Gastrocnemius medialis (tissue), 4 donors: ENCODE measurements at regions not wholly inside any gene's neighbourhood (a gene's known extent, or its start where the extent isn't known, plus 50 kb on each side); places are given as distances from the start of the nearest gene placed in this dataset.

Experiments
- ATAC-seq, 2 donors: fragments of 150-250 bp; one replicate each; pipeline ENCODE4 v1.9.1; 2016
- DNase-seq, 2 donors: peaks; one replicate each; pipeline ENCODE4 v3.0.0-alpha.2; 2019
- H3K27ac ChIP-seq, 4 donors: fragments of 200-600 bp; sonication (generic); 1 replicate in 1 of 4; 2 replicates in 3 of 4; pipeline ENCODE4 v1.5.1; 2016 to 2018; ENCODE audit warnings: mild to moderate bottlenecking in 2 of 4, moderate library complexity in 1 of 4
- H3K27me3 ChIP-seq, 3 donors: fragments of 200-600 bp; sonication (generic) in 2 of 3; 1 replicate in 1 of 3; 2 replicates in 2 of 3; pipeline versions ENCODE4 v1.5.1 to v1.6.0; 2016 to 2019; ENCODE audit warnings: mild to moderate bottlenecking in 1 of 3, moderate library complexity in 1 of 3
- H3K36me3 ChIP-seq, 2 donors: fragments of 200-600 bp; sonication (generic) in 1 of 2; one replicate each; pipeline ENCODE4 v1.5.1; 2017 to 2018
- H3K4me1 ChIP-seq, 2 donors: fragments of 200-600 bp; sonication (generic) in 1 of 2; one replicate each; pipeline ENCODE4 v1.5.1; 2016 to 2017; ENCODE audit warnings: mild to moderate bottlenecking in 2 of 2
- H3K4me3 ChIP-seq, 4 donors: fragments of 200-600 bp; sonication (generic) in 3 of 4; 1 replicate in 1 of 4; 2 replicates in 3 of 4; pipeline ENCODE4 v1.5.1; 2016 to 2019; ENCODE audit warnings: mild to moderate bottlenecking in 2 of 4
- H3K9me3 ChIP-seq, 3 donors: fragments of 200-600 bp; sonication (generic) in 2 of 3; 1 replicate in 1 of 3; 2 replicates in 2 of 3; pipeline ENCODE4 v1.5.1; 2016 to 2019
- POLR2A ChIP-seq, 2 donors: fragments of 450-650 bp; IDR thresholded peaks; one replicate each; pipeline ENCODE4 v1.6.1; 2017; ENCODE audit warnings: antibody characterized with exemption in 2 of 2, mild to moderate bottlenecking in 2 of 2, moderate library complexity in 2 of 2
- in situ Hi-C, 4 donors: fragments of 200-750 bp; cut with MboI; loops; one replicate each; pipeline versions ENCODE4 v1.15.0 to v1.8.0; 2017; ENCODE audit warnings: low sequenced_read_pairs in 4 of 4
- intact Hi-C: fragments of 100-400 bp; cut with DNase I; formaldehyde crosslinking; loops from one replicate; pipeline ENCODE4 v1.15.1; 2023; ENCODE audit warnings: low total_unique reads
- TF ChIP-seq, protein P1 (sequence below), 5 experiments: fragments of 450-650 bp in 3 of 5; fragments of 200-600 bp in 2 of 5; sonication (generic) in 2 of 5; IDR thresholded peaks in 4 of 5; conservative IDR thresholded peaks in 1 of 5; 1 replicate in 4 of 5; 2 replicates in 1 of 5; pipeline ENCODE4 v1.5.1; 2016 to 2019; ENCODE audit warnings: antibody characterized with exemption in 5 of 5, mild to moderate bottlenecking in 3 of 5, moderate library complexity in 3 of 5

- no peak for DNase-seq
- intact Hi-C loops, result no loop called here
- Histone ChIP-seq H3K27me3 (no peaks in the 10 kb centered on the region), H3K36me3 (no peaks in the 10 kb centered on the region), H3K4me1 (peaks cover 2 to 13% of the 10 kb centered on the region in 2 donors), H3K9me3 (no peaks in the 10 kb centered on the region), H3K4me3 (no peak overlapping the region), H3K27ac (peak overlapping the region in 2 of 4 donors; percentile 44 to 72)
- TF ChIP-seq POLR2A (IDR thresholded peaks at IDR 0.05), result no peak
- TF ChIP-seq, protein P1, sequence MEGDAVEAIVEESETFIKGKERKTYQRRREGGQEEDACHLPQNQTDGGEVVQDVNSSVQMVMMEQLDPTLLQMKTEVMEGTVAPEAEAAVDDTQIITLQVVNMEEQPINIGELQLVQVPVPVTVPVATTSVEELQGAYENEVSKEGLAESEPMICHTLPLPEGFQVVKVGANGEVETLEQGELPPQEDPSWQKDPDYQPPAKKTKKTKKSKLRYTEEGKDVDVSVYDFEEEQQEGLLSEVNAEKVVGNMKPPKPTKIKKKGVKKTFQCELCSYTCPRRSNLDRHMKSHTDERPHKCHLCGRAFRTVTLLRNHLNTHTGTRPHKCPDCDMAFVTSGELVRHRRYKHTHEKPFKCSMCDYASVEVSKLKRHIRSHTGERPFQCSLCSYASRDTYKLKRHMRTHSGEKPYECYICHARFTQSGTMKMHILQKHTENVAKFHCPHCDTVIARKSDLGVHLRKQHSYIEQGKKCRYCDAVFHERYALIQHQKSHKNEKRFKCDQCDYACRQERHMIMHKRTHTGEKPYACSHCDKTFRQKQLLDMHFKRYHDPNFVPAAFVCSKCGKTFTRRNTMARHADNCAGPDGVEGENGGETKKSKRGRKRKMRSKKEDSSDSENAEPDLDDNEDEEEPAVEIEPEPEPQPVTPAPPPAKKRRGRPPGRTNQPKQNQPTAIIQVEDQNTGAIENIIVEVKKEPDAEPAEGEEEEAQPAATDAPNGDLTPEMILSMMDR (IDR thresholded peaks at IDR 0.05 in 4 of 5, conservative IDR thresholded peaks at IDR 0.05 in 1 of 5), result no peak
- ATAC-seq, result peak; percentile 78 to 84
- in situ Hi-C loops, result no loop called here
Measured at GRCh38 chr5:120405923-120406322, 58.2 kb upstream of the PRR16 start.

- intact Hi-C loops, result no loop called here
- Histone ChIP-seq H3K4me3 (no peak overlapping the region), H3K27me3 (no peaks in the 10 kb centered on the region), H3K4me1 (no peaks in the 10 kb centered on the region), H3K9me3 (no peaks in the 10 kb centered on the region), H3K27ac (no peak overlapping the region), H3K36me3 (no peaks in the 10 kb centered on the region)
- ATAC-seq (no peak), DNase-seq (no peak)
- in situ Hi-C loops, result no loop called here
- TF ChIP-seq POLR2A (IDR thresholded peaks at IDR 0.05), result no peak
- TF ChIP-seq, protein P1 (IDR thresholded peaks at IDR 0.05 in 4 of 5, conservative IDR thresholded peaks at IDR 0.05 in 1 of 5), result no peak
Measured at GRCh38 chr5:120413686-120414085, 50.4 kb upstream of the PRR16 start.
